Left ventricle myocardium superior (tissue), 1 donor: ENCODE measurements at regions not wholly inside any gene's neighbourhood (a gene's known extent, or its start where the extent isn't known, plus 50 kb on each side); places are given as distances from the start of the nearest gene placed in this dataset.

Source experiments
- ATAC-seq: fragments of 200-7000 bp; cut with Tn5 transposase; one replicate; pipeline ENCODE4 v1.9.1; 2020; ENCODE audit warnings: mild to moderate bottlenecking, moderate library complexity
- DNase-seq: peaks from one replicate; pipeline ENCODE4 v3.0.0-alpha.2; 2020
- intact Hi-C: fragments of 100-400 bp; cut with micrococcal nuclease; formaldehyde crosslinking; loops from one replicate; pipeline ENCODE4 v1.11.0; 2022
- donor health status: DM: no; HTN: yes; CAD: no; lungs with severe emphysema.

- no peak for DNase-seq
- no peak for ATAC-seq
- intact Hi-C loops, result no loop called here
These were observed 110.0 kb downstream of the GAS1 start for GRCh38 chr9:86837345-86837744.

DNA sequence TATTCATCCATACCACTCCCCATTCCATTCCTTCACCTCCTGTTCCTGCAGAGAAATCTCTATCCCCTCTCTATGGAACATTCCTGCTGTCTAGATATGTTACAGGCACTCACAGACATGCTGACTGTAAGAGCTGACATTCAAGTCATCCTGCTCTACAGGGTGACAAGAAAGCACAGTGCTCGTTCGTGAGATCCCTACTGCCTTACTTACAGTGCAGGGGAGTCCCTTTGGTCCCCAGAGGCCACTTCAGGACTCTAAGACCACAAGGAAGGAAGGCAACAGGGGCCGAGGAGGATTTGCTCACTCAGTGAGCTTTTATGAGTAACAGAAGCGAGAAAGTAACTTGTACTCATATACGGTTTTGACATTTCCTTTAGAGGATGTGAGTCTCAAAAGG, 110.5 kb downstream of the GAS1 start:
- ATAC-seq (no peak), DNase-seq (no peak)
- intact Hi-C loops, result no loop called here

DNA sequence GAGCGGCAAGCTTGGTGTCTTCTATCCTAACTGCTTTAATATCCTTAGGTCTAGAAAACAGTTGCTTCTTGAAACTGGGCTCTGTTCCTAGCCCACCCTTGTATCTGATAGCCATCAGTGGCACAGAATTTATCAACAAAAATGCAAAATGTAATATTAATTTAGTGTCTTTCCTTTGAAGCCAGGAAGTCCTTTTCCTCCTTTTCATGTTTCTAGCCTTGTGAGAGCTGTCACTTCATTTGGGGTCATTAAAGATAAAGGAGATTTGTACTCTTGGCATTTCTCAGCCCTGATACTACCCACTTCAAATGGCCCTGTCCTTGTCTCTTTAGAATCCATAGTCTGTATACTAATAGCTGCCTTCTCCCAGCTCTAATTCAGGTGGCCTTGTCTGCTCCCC, 111.0 kb downstream of the GAS1 start:
- DNase-seq, result no peak
- intact Hi-C loops, result no loop called here
- no peak for ATAC-seq

DNA sequence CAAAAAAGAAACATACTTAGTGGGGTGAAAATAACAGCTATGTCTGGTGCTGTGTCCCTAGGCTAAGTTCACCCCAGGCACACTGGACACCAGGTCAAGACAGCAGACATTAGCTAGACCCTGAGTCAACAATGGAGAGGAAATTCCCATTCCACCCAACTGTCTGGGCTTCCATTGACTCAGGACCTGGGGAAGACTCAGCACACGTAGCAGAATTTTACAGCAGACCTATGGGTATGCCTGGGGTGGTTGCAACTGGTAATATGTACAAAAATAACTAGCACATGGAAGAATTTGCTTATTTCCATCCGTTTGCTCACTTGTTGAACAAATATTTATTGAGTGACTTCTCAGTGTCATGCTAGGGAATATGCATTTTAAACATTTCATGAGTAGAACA, 117.0 kb downstream of the GAS1 start:
- DNase-seq (no peak), ATAC-seq (no peak)
- intact Hi-C loops, result no loop called here

GRCh38 chr9:86829496-86830046, 117.7 kb downstream of the GAS1 start:
- no peak for ATAC-seq
- DNase-seq, result no peak
- intact Hi-C loops, result no loop called here

- intact Hi-C loops, result no loop called here
- DNase-seq (no peak), ATAC-seq (no peak)
These were observed 118.7 kb downstream of the GAS1 start for GRCh38 chr9:86828631-86829030.

DNA sequence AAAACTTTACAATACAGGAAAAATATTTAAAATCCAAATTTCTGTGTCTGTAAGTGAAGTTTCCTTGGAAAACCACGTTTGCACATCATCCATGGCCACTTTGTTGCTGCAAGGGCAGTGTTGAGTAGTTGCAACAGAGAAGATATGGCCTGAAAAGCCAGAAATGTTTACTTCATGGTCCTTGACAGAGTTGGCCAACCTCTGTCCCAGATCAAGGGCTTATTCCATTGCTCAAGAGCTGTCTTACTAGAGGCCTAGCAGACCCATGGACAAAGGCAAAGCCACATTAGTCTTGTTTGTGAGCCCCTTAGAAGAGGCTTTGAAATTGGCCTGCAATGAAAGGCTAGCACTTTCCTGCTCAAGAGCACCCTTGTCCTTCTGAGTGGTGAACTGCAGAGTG, 119.4 kb downstream of the GAS1 start:
- ATAC-seq, result no peak
- intact Hi-C loops, result no loop called here

GRCh38 chr9:86825299-86825698, 122.0 kb downstream of the GAS1 start:
- DNase-seq, result no peak
- no peak for ATAC-seq
- intact Hi-C loops, result no loop called here

More for the DNA sequence above, 119.4 kb downstream of the GAS1 start:
- no peak for DNase-seq

- ATAC-seq (peak; percentile 19), DNase-seq (no peak)
- intact Hi-C loops, result no loop called here
These were observed 125.1 kb downstream of the GAS1 start for GRCh38 chr9:86822006-86822801.

DNA sequence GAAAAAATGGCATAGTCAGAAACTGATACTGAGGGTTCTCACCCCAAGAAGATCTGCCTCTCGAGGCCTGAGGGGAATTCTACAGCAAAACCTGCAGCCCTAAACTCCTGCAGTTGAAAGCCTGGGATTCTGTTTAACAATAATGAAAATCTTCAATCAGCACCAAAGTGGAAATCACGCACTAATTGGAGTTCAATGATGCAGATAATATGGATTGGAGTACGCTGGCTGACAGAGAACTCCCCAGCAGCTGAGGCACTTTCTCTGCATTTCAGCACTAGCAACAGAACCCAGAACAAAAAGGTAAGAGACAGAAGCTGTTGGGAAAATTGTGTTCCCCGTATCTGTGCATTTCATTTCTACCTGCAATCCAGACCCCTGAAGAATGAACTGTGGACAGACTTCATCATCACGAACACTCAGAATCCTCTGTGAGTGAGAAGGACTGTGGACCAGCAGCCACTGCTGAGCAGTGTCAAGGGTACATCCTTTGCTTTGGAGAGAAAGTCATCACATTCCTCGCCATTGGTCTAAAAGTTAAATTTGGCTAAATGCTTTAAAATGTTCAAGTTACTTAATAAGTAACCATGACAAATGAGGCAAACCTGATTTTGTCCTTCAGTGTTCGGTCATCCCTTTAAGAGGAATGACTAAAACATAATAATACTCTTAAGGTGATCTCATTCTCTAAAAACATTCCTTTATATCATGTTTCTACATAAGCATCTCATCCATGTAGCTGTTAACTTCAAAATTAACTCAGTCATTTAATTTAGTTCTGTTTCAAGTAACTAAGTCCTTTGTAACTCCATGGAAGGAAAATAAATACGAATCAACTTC, 126.1 kb downstream of the GAS1 start:
- intact Hi-C loops, result no loop called here
- DNase-seq, result no peak
- no peak for ATAC-seq

DNA sequence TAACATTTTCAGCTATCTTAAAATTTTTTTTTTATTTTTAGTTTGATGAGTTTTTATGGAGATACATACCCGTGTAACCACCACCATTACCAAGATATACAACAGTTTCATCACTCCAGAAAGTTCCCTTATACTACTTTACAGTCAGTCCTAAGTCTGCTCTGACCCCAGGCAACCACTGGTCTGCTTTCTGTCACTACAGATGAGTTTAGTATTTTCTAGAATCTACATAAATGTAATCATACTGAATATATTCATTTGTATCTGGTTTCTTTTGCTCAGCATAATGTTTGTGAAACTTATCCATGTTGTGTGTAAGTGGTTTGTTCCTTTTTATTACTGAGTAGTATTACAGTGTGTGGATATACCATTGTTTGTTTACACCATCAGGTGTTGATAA, 127.8 kb downstream of the GAS1 start:
- intact Hi-C loops, result no loop called here
- ATAC-seq (no peak), DNase-seq (no peak)

DNA sequence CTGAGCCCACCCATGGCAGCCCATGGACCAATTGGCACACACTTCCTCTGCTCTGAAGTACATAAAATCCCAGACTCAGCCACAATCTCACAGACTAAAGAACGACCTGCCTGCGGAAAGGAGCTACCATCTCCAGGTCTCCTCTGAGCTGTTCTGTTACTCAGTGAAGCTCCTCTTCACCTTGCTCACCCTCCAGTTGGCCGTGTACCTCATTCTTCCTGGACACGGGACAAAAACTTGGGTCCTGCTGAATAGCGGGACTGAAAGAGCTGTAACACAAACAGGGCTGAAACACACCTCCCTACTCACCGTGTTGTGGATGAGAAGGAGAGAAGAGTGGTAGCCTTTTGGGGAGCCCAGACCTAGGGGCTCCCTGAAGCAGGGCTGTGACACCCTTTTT, 128.7 kb downstream of the GAS1 start:
- DNase-seq (no peak), ATAC-seq (no peak)
- intact Hi-C loops, result no loop called here

DNA sequence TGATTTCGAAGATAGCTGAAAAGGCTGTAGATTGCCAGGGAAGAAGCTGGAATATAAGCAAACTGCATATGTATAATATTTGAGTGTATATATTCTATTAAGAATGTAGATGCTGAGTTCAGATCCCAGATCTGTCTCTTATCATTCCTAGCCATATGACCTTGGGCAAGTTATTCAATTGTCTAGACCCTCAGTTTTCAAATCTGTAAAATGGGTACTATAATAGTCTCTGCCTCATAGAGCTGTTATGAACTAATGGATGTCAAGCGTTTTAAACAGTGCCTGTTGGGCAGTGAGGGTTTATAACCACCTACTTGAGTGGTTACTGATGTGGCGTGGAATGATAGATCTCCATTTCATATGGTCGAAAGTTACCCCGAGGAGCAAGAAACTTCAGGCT, 130.4 kb downstream of the GAS1 start:
- no peak for DNase-seq
- ATAC-seq, result no peak
- intact Hi-C loops, result no loop called here

- intact Hi-C loops, result no loop called here
- ATAC-seq (no peak), DNase-seq (no peak)
These were observed 130.9 kb downstream of the GAS1 start for GRCh38 chr9:86816366-86816765.

DNA sequence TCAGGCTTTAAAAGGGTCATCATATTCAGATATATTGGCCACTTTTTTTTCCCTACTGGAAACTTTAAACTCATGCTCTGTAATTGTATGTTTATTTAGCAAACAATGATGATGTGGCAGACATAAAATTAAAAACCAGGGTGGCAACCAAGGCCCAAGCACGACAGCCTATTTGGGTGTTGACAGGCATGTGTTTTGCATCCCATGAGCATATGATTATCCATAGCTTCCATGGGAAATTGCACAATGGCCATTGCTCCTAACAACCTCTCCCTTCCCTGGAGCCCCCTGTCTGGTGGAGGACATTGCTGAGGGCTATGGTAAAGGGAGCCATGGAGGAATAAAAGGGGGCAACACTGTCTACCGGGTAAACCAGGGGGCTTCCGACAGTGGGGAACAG, 134.7 kb downstream of the GAS1 start:
- ATAC-seq, result no peak
- intact Hi-C loops, result no loop called here
- DNase-seq, result no peak

GRCh38 chr9:86809759-86810367, 137.4 kb downstream of the GAS1 start:
- no peak for ATAC-seq
- intact Hi-C loops, result no loop called here
- no peak for DNase-seq

DNA sequence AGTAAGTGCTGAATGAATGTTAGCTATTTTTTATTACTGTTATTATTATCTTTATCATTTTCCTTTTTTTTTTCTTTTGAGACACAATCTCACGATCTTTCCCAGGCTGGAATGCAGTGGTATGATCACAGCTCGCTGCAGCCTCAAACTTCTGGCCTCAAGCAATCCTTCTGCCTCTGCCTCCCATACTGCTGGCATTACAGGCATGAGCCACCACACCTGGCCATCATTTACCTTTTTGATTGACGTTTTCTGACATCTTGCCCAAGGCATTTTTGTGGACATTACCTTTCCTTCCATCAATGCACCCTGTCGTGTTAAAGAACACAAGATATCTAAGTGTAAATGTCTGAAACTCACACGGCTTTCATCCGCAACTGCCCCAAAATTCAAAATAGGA, 138.2 kb downstream of the GAS1 start:
- ATAC-seq, result no peak
- DNase-seq, result no peak
- intact Hi-C loops, result no loop called here

DNA sequence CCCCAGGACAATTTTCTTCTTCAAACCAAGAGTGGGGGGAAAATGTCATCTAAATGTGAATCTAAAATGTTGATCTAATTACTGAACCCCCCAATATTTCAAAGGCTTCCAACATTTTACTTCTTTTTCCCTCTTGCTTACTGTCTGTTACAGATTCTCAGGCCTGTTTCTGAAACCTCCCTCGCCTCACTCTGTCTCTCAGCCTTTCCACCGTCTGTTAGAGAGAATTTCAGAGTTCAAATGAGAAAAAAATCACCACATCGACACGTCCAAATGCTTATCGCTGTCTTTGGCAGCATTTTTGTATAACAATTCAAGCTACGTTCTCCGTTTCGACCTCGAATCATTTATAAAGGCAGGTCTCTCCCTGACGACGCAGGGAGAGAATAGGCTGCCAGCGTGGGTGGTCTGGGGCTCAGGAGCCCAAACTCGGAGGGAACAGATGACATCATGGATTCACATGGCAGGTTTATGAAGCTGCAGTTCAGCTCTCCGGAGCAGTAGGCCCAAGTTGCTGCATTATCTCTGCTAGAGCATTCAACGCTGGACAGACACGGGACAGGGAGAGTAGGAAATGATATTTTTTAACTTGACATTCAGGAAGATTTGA, 139.8 kb downstream of the GAS1 start:
- intact Hi-C loops, result no loop called here
- ATAC-seq (peak; percentile 69), DNase-seq (peak; percentile 35)

- DNase-seq (no peak), ATAC-seq (no peak)
- intact Hi-C loops, result no loop called here
These were observed 143.3 kb downstream of the GAS1 start for GRCh38 chr9:86804011-86804410.
